ENCODE measurements at regions not wholly inside any gene's neighbourhood (a gene's known extent, or its start where the extent isn't known, plus 50 kb on each side); places are given as distances from the start of the nearest gene placed in this dataset.

- no peak for TF ChIP-seq EZH2 (IDR thresholded peaks at IDR 0.05; ENCODE audit: borderline replicate concordance)
- TF ChIP-seq CTCF (IDR thresholded peaks at IDR 0.05; ENCODE audit: poor library complexity) = no peak
- no peak for TF ChIP-seq EZH2phosphoT487 (IDR thresholded peaks at IDR 0.05; ENCODE audit: low read depth, severe bottlenecking, unreplicated experiment)
These were observed 209.6 kb upstream of the PDE4D start for GRCh38 chr5:60102961-60103693.

GRCh38 chr5:60101573-60101972, 208.0 kb upstream of the PDE4D start:
- WGBS (ENCODE audit: low lambda C conversion rate, missing lambda C conversion rate) = 86% methylated on average over 1 of the region's 1 CpG
- DNase-seq (ENCODE audit: low spot score) = no peak
- no peaks in the 10 kb centered on the region for H3K27me3 ChIP-seq
- H3K4me1 ChIP-seq (ENCODE audit: insufficient read depth) = no peaks in the 10 kb centered on the region
- no peaks in the 10 kb centered on the region for H4K20me1 ChIP-seq (ENCODE audit: insufficient read depth, poor library complexity, severe bottlenecking)
- H3K4me2 ChIP-seq = no peak overlapping the region
- no peaks in the 10 kb centered on the region for H3K79me2 ChIP-seq
- no peaks in the 10 kb centered on the region for H3K9me3 ChIP-seq (ENCODE audit: low read depth)
- TF ChIP-seq CTCF (IDR thresholded peaks at IDR 0.05; ENCODE audit: poor library complexity) (no peak), EZH2phosphoT487 (IDR thresholded peaks at IDR 0.05; ENCODE audit: low read depth, severe bottlenecking, unreplicated experiment) (no peak), EZH2 (IDR thresholded peaks at IDR 0.05; ENCODE audit: borderline replicate concordance) (no peak)
- H3K36me3 ChIP-seq (replicated peaks; ENCODE audit: insufficient read depth, low read depth) = no peaks in the 10 kb centered on the region
- no peak overlapping the region for H2AFZ ChIP-seq
- no peak overlapping the region for H3K27ac ChIP-seq
- H3K4me3 ChIP-seq = no peak overlapping the region
- no peaks in the 10 kb centered on the region for H3K9me2 ChIP-seq (replicated peaks; ENCODE audit: insufficient read depth)

More at GRCh38 chr5:60102961-60103693, 209.6 kb upstream of the PDE4D start:
- H3K27ac ChIP-seq = no peak overlapping the region
- no peak for DNase-seq (ENCODE audit: low spot score)
- no peak overlapping the region for H2AFZ ChIP-seq
- no peak overlapping the region for H3K4me3 ChIP-seq
- no peaks in the 10 kb centered on the region for H3K79me2 ChIP-seq
- no peaks in the 10 kb centered on the region for H3K27me3 ChIP-seq
- H3K4me1 ChIP-seq (ENCODE audit: insufficient read depth) = no peaks in the 10 kb centered on the region
- WGBS (ENCODE audit: low lambda C conversion rate, missing lambda C conversion rate) = 85% methylated on average over 4 of the region's 4 CpGs
- no peaks in the 10 kb centered on the region for H4K20me1 ChIP-seq (ENCODE audit: insufficient read depth, poor library complexity, severe bottlenecking)
- H3K4me2 ChIP-seq = no peak overlapping the region
- H3K36me3 ChIP-seq (replicated peaks; ENCODE audit: insufficient read depth, low read depth) = no peaks in the 10 kb centered on the region
- no peaks in the 10 kb centered on the region for H3K9me2 ChIP-seq (replicated peaks; ENCODE audit: insufficient read depth)
- no peaks in the 10 kb centered on the region for H3K9me3 ChIP-seq (ENCODE audit: low read depth)

- no peaks in the 10 kb centered on the region for H3K79me2 ChIP-seq
- no peak overlapping the region for H3K4me2 ChIP-seq
- no peak overlapping the region for H3K4me3 ChIP-seq
- no peak for DNase-seq (ENCODE audit: low spot score)
- H3K9me2 ChIP-seq (replicated peaks; ENCODE audit: insufficient read depth) = no peaks in the 10 kb centered on the region
- H3K27ac ChIP-seq = no peak overlapping the region
- 86% methylated on average over 6 of the region's 6 CpGs for WGBS (ENCODE audit: low lambda C conversion rate, missing lambda C conversion rate)
- no peaks in the 10 kb centered on the region for H4K20me1 ChIP-seq (ENCODE audit: insufficient read depth, poor library complexity, severe bottlenecking)
- no peaks in the 10 kb centered on the region for H3K27me3 ChIP-seq
- no peak overlapping the region for H2AFZ ChIP-seq
- no peaks in the 10 kb centered on the region for H3K4me1 ChIP-seq (ENCODE audit: insufficient read depth)
- TF ChIP-seq EZH2 (IDR thresholded peaks at IDR 0.05; ENCODE audit: borderline replicate concordance) (no peak), CTCF (IDR thresholded peaks at IDR 0.05; ENCODE audit: poor library complexity) (no peak), EZH2phosphoT487 (IDR thresholded peaks at IDR 0.05; ENCODE audit: low read depth, severe bottlenecking, unreplicated experiment) (no peak)
- no peaks in the 10 kb centered on the region for H3K9me3 ChIP-seq (ENCODE audit: low read depth)
- no peaks in the 10 kb centered on the region for H3K36me3 ChIP-seq (replicated peaks; ENCODE audit: insufficient read depth, low read depth)
These were observed 199.3 kb upstream of the PDE4D start for GRCh38 chr5:60092671-60093422.
